HEK293 (cell line): ENCODE measurements at regions not wholly inside any gene's neighbourhood (a gene's known extent, or its start where the extent isn't known, plus 50 kb on each side); places are given as distances from the start of the nearest gene placed in this dataset.

ENCODE experiments used
- GLI4 ChIP-seq: fragments of 450-650 bp; formaldehyde crosslinking; IDR thresholded peaks from 2 replicates; pipeline ENCODE4 v1.5.1; 2016; ENCODE audit warnings: missing biosample characterization, missing genetic modification characterization
- KLF1 ChIP-seq: fragments of 450-650 bp; formaldehyde crosslinking; IDR thresholded peaks from 2 replicates; pipeline ENCODE4 v1.5.1; 2016; ENCODE audit warnings: missing biosample characterization, missing genetic modification characterization
- REPIN1 ChIP-seq: fragments of 450-650 bp; formaldehyde crosslinking; IDR thresholded peaks from 2 replicates; pipeline ENCODE4 v1.5.1; 2017; ENCODE audit warnings: missing biosample characterization, missing genetic modification characterization, low read depth
- SP2 ChIP-seq: fragments of 450-650 bp; formaldehyde crosslinking; IDR thresholded peaks from 2 replicates; pipeline ENCODE4 v1.5.1; 2016; ENCODE audit warnings: missing biosample characterization, missing genetic modification characterization
- ZBTB8A ChIP-seq: fragments of 450-650 bp; formaldehyde crosslinking; IDR thresholded peaks from 2 replicates; pipeline ENCODE4 v1.5.1; 2016; ENCODE audit warnings: missing biosample characterization, missing genetic modification characterization
- ZFP3 ChIP-seq: fragments of 450-650 bp; formaldehyde crosslinking; IDR thresholded peaks from 2 replicates; pipeline ENCODE4 v1.5.1; 2016; ENCODE audit warnings: low read depth, missing biosample characterization, missing genetic modification characterization
- TF ChIP-seq, protein P1 (sequence below): fragments of 450-650 bp; formaldehyde crosslinking; IDR thresholded peaks from 2 replicates; pipeline ENCODE4 v1.5.1; 2016; ENCODE audit warnings: missing biosample characterization, missing genetic modification characterization, low read depth

DNA sequence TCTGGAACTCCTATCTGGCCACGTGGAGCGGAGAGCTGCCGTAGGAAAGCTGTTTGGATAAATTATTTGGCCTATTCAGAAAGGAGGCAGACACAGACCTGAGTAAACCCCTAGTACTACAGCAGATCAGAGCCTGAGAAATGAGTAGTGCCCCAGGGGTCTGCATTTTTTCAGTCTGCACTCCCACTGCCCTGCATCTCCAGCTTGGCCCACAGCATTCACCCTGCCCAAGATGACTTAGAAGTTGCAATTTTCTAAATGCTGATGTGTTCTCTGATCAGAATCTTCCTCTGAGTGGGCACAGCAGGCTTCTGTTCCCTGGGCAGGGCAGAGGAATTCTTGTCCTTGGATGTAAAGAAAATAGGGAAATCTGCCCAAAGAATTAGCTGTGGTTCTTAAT lies 55.1 kb upstream of the PIK3CB start:
- TF ChIP-seq SP2 (tag by site-specific recombination) (no peak), REPIN1 (tag by site-specific recombination) (no peak), KLF1 (no peak), ZBTB8A (tag by site-specific recombination) (no peak), ZFP3 (tag by site-specific recombination) (no peak), GLI4 (tag by site-specific recombination) (no peak)
- TF ChIP-seq, protein P1, sequence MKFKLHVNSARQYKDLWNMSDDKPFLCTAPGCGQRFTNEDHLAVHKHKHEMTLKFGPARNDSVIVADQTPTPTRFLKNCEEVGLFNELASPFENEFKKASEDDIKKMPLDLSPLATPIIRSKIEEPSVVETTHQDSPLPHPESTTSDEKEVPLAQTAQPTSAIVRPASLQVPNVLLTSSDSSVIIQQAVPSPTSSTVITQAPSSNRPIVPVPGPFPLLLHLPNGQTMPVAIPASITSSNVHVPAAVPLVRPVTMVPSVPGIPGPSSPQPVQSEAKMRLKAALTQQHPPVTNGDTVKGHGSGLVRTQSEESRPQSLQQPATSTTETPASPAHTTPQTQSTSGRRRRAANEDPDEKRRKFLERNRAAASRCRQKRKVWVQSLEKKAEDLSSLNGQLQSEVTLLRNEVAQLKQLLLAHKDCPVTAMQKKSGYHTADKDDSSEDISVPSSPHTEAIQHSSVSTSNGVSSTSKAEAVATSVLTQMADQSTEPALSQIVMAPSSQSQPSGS: no peak
